Ascending aorta (tissue), 2 donors: ENCODE measurements at regions not wholly inside any gene's neighbourhood (a gene's known extent, or its start where the extent isn't known, plus 50 kb on each side); places are given as distances from the start of the nearest gene placed in this dataset.
A peak's percentile ranks its signal among the peaks of the same experiment; 100 is the strongest.

Experiments used
- DNase-seq, 2 donors: peaks; one replicate each; pipeline ENCODE4 v3.0.0-alpha.2; 2019; ENCODE audit warnings: low spot score in 2 of 2
- H3K27ac ChIP-seq, 2 donors: fragments of 200-600 bp; sonication (generic); one replicate each; pipeline ENCODE4 v1.5.1; 2016 to 2017; ENCODE audit warnings: mild to moderate bottlenecking in 1 of 2
- H3K27me3 ChIP-seq: fragments of 200-600 bp; sonication (generic); one replicate; pipeline ENCODE4 v1.5.1; 2017
- H3K36me3 ChIP-seq, 2 donors: fragments of 200-600 bp; sonication (generic); one replicate each; pipeline ENCODE4 v1.5.1; 2016
- H3K4me1 ChIP-seq, 2 donors: fragments of 200-600 bp; sonication (generic); one replicate each; pipeline ENCODE4 v1.5.1; 2016 to 2017; ENCODE audit warnings: mild to moderate bottlenecking in 1 of 2
- H3K4me3 ChIP-seq, 2 donors: fragments of 200-600 bp; sonication (generic); one replicate each; pipeline ENCODE4 v1.5.1; 2016 to 2017; ENCODE audit warnings: mild to moderate bottlenecking in 1 of 2
- H3K9me3 ChIP-seq, 2 donors: fragments of 200-600 bp; sonication (generic); one replicate each; pipeline ENCODE4 v1.5.1; 2016
- intact Hi-C: fragments of 100-400 bp; cut with DNase I; formaldehyde crosslinking; loops from one replicate; pipeline ENCODE4 v1.15.1; 2023
- TF ChIP-seq, protein P1 (sequence below), 3 experiments: fragments of 200-600 bp in 2 of 3; fragments of 450-650 bp in 1 of 3; sonication (generic) in 2 of 3; IDR thresholded peaks; one replicate each; pipeline ENCODE4 v1.5.1; 2016 to 2019; ENCODE audit warnings: antibody characterized with exemption in 3 of 3, mild to moderate bottlenecking in 1 of 3, moderate library complexity in 1 of 3

DNA sequence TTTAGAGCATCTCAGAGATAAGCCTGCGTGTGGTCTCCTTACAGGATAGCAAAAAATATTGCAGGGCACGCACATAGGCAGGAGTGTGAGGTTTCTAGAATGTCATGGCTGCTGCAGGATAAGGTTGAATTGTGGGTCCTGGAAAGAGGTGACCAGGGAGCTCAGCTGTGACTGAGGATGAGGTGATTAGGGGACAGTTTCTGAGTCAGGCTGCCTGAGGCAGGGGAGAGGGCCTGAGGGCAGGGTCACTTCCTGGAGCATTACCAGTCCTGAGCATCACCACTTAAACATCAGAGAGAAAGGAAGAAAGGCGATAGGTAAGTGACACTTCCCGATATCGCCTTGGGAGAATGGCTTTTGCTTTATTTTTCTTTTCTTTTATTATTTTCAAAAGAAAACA is 813.8 kb downstream of the TUSC7 start:
- no peaks in the 10 kb centered on the region for H3K36me3 ChIP-seq
- intact Hi-C loops: loop anchor here (10.0 kb wide), 1 partner anchor 749 kb away; no protein-coding TSS in a partner anchor

DNA sequence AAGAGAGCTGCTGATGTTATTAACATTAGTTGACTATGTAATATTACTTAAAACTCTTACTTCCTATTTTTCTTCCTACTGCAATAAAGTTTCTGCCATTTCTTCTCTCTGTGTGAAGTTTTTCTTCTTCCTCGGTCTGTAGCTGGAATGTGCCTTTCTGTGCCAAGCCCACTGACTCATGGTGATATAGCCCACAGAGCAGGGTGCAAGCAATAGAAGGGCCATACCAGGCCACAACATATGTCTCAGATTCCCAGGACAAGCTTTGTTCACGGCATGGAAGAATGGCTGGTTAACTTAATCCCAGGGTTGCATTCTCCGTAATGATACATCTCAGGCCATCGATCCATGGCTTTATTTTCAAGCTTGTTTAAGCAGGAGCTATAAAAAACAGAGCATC is 815.3 kb downstream of the TUSC7 start:
- intact Hi-C loops: loop anchor here (5.0 to 10.0 kb wide), 3 partner anchors 503 to 750 kb away; no protein-coding TSS in a partner anchor

More for the DNA sequence above, 813.8 kb downstream of the TUSC7 start:
- Histone ChIP-seq H3K27me3 (no peaks in the 10 kb centered on the region), H3K9me3 (no peaks in the 10 kb centered on the region), H3K4me1 (no peaks in the 10 kb centered on the region), H3K27ac (no peak overlapping the region), H3K4me3 (no peak overlapping the region)
- TF ChIP-seq, protein P1, sequence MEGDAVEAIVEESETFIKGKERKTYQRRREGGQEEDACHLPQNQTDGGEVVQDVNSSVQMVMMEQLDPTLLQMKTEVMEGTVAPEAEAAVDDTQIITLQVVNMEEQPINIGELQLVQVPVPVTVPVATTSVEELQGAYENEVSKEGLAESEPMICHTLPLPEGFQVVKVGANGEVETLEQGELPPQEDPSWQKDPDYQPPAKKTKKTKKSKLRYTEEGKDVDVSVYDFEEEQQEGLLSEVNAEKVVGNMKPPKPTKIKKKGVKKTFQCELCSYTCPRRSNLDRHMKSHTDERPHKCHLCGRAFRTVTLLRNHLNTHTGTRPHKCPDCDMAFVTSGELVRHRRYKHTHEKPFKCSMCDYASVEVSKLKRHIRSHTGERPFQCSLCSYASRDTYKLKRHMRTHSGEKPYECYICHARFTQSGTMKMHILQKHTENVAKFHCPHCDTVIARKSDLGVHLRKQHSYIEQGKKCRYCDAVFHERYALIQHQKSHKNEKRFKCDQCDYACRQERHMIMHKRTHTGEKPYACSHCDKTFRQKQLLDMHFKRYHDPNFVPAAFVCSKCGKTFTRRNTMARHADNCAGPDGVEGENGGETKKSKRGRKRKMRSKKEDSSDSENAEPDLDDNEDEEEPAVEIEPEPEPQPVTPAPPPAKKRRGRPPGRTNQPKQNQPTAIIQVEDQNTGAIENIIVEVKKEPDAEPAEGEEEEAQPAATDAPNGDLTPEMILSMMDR (IDR thresholded peaks at IDR 0.05): no peak
- DNase-seq: no peak

DNA sequence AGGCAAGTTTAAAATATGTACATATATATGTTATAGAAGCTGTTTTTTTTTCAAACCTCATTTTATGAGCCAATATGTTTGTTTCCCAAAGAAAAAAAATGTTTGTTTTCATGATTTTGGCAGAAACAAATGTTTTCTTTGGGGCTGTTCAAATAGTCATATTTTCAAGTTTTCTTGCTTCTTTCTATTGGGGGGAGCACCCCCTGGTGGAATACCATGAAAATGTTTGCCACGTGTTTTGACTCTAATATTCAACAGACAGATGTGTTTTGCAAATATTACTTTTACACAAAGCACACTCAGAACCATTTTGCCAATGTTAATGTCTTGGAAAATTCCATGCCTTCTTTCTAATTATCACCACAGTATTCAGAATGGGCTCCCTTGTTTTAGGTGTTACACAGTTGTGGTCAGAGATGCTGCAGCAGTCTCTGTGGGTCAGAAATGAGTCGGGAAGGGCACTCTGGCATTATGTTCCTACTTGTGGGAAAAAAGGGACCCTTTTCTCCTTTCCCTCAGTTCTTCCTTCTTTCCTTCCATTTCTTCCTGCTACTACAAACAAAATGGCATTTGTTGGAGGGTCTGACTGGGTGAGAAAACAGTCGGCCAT is 817.0 kb downstream of the TUSC7 start:
- H3K9me3 ChIP-seq: no peaks in the 10 kb centered on the region
- intact Hi-C loops: loop anchor here (5.0 to 10.0 kb wide), 3 partner anchors 504 to 752 kb away; no protein-coding TSS in a partner anchor
- no peak for DNase-seq

More for the DNA sequence above, 815.3 kb downstream of the TUSC7 start:
- no peaks in the 10 kb centered on the region for H3K4me1 ChIP-seq
- no peaks in the 10 kb centered on the region for H3K36me3 ChIP-seq
- H3K27me3 ChIP-seq: no peaks in the 10 kb centered on the region
- no peaks in the 10 kb centered on the region for H3K9me3 ChIP-seq
- TF ChIP-seq, protein P1 (IDR thresholded peaks at IDR 0.05): no peak
- H3K27ac ChIP-seq: no peak overlapping the region
- DNase-seq: no peak
- H3K4me3 ChIP-seq: no peak overlapping the region

DNA sequence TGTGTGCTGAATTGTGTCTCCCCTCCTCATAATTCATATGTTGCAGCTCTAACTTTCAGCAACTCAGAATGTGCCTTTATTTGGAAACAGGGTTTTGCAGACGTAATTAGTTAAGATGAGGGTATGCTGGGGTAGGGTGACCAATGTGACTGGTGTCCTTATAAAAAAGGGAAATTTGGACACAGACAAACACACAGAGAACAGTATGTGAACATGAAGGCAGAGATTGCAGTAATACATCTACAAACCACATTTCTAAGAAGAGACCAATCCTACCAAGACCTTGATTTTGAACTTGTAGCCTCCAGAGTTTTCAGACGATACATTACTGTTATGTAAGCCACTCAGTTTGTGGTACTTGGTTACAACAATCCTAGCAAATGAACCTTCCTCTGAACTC is 817.8 kb downstream of the TUSC7 start:
- H3K9me3 ChIP-seq: no peaks in the 10 kb centered on the region
- TF ChIP-seq, protein P1 (IDR thresholded peaks at IDR 0.05): no peak
- no peak overlapping the region for H3K27ac ChIP-seq
- intact Hi-C loops: loop anchor here (5.0 to 10.0 kb wide), 3 partner anchors 505 to 753 kb away; no protein-coding TSS in a partner anchor
- no peaks in the 10 kb centered on the region for H3K4me1 ChIP-seq
- no peak for DNase-seq
- H3K4me3 ChIP-seq: no peak overlapping the region
- no peaks in the 10 kb centered on the region for H3K36me3 ChIP-seq
- H3K27me3 ChIP-seq: no peaks in the 10 kb centered on the region

More for the DNA sequence above, 817.0 kb downstream of the TUSC7 start:
- H3K27me3 ChIP-seq: no peaks in the 10 kb centered on the region
- no peaks in the 10 kb centered on the region for H3K4me1 ChIP-seq
- no peaks in the 10 kb centered on the region for H3K36me3 ChIP-seq
- no peak overlapping the region for H3K27ac ChIP-seq
- TF ChIP-seq, protein P1 (IDR thresholded peaks at IDR 0.05): peak; percentile 16 to 60 (median 46)
- H3K4me3 ChIP-seq: no peak overlapping the region

DNA sequence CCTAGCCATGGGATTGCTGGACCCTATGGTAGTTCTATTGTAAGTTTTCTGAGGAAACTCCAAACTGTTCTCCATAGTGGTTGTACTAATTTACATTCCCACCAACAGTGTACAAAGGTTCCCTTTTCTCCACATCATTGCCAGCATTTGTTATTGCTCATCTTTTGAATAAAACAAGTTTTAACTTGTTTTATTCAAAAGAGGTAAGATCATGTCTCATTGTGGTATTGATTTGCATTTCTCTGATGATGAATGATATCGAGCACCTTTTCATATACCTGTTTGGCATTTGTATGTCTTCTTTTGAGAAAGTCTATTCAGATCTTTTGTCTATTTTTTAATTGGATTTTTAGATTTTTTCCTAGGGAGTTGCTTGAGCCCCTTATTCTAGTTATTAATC is 819.1 kb downstream of the TUSC7 start:
- Histone ChIP-seq H3K27me3 (no peaks in the 10 kb centered on the region), H3K4me3 (no peak overlapping the region), H3K9me3 (no peaks in the 10 kb centered on the region), H3K36me3 (no peaks in the 10 kb centered on the region), H3K27ac (no peak overlapping the region), H3K4me1 (no peaks in the 10 kb centered on the region)
- intact Hi-C loops: loop anchor here (5.0 to 10.0 kb wide), 3 partner anchors 506 to 754 kb away; no protein-coding TSS in a partner anchor
- DNase-seq: no peak
- TF ChIP-seq, protein P1 (IDR thresholded peaks at IDR 0.05): no peak
